ENCODE measurements at regions not wholly inside any gene's neighbourhood (a gene's known extent, or its start where the extent isn't known, plus 50 kb on each side); places are given as distances from the start of the nearest gene placed in this dataset.

GRCh38 chr12:92208613-92209121 is 63.0 kb upstream of the BTG1 start:
- H3K4me3 ChIP-seq (ENCODE audit: low read depth in 2 of 2, low read length in 2 of 2): peak overlapping the region; percentile 21 to 54
- peak; percentile 70; the same call in 1 of the 2 replicates for ATAC-seq
- DNase-seq (ENCODE audit: low read depth, low spot score): peak; percentile 39
- in situ Hi-C loops (cut with HindIII; ENCODE audit: low pct_unique_long_range_greater_than_20kb, low sequenced_read_pairs) (no loop called here), intact Hi-C loops (cut with micrococcal nuclease; ENCODE audit: unreplicated experiment) (no loop called here)
- H3K36me3 ChIP-seq (ENCODE audit: control insufficient read depth, insufficient read depth, low read length): no peaks in the 10 kb centered on the region
- H3K27ac ChIP-seq (ENCODE audit: low read length): no peak overlapping the region
- TF ChIP-seq TCF7L2 (IDR thresholded peaks at IDR 0.05; ENCODE audit: low read depth, low read length) (no peak), REST (IDR thresholded peaks at IDR 0.05; ENCODE audit: insufficient read depth in 1 of 2, low read depth in 2 of 2, low read length in 1 of 2) (no peak), CTCF (IDR thresholded peaks at IDR 0.05) (no peak), POLR2AphosphoS5 (IDR thresholded peaks at IDR 0.05; ENCODE audit: low read depth, low read length) (no peak), SIN3A (IDR thresholded peaks at IDR 0.05; ENCODE audit: borderline replicate concordance, insufficient read depth, low read depth, low read length) (no peak)
- no TSS peak for BruUV-seq (replicated peaks)
- no peaks in the 10 kb centered on the region for H3K4me1 ChIP-seq (ENCODE audit: control insufficient read depth, insufficient read depth, low read length)
- POLR2A ChIA-PET: no interaction called here
- CTCF ChIA-PET: no interaction called here
- H3K9me3 ChIP-seq (ENCODE audit: control insufficient read depth, insufficient read depth, low read depth, low read length): no peaks in the 10 kb centered on the region
- no peaks in the 10 kb centered on the region for H3K27me3 ChIP-seq (ENCODE audit: control insufficient read depth, insufficient read depth, low read length)

DNA sequence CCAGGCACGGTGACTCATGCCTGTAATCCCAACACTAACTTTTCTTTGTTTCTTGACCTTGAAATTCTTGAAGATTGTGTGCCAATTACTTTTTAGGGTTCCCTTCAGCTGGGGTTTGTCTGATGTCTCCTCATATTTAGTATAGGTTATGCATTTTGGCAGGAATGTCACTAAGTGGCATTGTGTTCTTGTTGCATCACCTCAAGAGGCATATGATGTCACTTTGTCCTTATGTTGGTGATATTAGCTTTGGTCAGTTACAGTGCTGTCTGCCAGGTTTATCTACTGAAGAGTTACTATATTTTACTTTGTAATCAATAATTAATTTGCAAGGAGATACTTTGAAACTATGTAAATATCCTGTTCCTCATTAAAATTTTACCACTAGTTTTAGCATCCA is 61.0 kb upstream of the BTG1 start:
- 0 out of 2 replicates have a peak, but pooled peaks cover 2% of the 10 kb centered on the region for H3K27me3 ChIP-seq (ENCODE audit: control insufficient read depth, insufficient read depth, low read length)
- no peak for ATAC-seq
- H3K4me1 ChIP-seq (ENCODE audit: control insufficient read depth, insufficient read depth, low read length): no peaks in the 10 kb centered on the region
- intact Hi-C loops (cut with micrococcal nuclease; ENCODE audit: unreplicated experiment) (no loop called here), in situ Hi-C loops (cut with HindIII; ENCODE audit: low pct_unique_long_range_greater_than_20kb, low sequenced_read_pairs) (no loop called here)
- H3K36me3 ChIP-seq (ENCODE audit: control insufficient read depth, insufficient read depth, low read length): no peaks in the 10 kb centered on the region
- ChIA-PET CTCF (no interaction called here), POLR2A (no interaction called here)
- BruUV-seq (replicated peaks): no TSS peak
- no peaks in the 10 kb centered on the region for H3K9me3 ChIP-seq (ENCODE audit: control insufficient read depth, insufficient read depth, low read depth, low read length)
- H3K27ac ChIP-seq (ENCODE audit: low read length): no peak overlapping the region
- no peak overlapping the region for H3K4me3 ChIP-seq (ENCODE audit: low read depth in 2 of 2, low read length in 2 of 2)
- no peak for TF ChIP-seq SIN3A (IDR thresholded peaks at IDR 0.05; ENCODE audit: borderline replicate concordance, insufficient read depth, low read depth, low read length)
- no peak for TF ChIP-seq CTCF (IDR thresholded peaks at IDR 0.05)
- TF ChIP-seq POLR2AphosphoS5 (IDR thresholded peaks at IDR 0.05; ENCODE audit: low read depth, low read length): no peak
- no peak for TF ChIP-seq TCF7L2 (IDR thresholded peaks at IDR 0.05; ENCODE audit: low read depth, low read length)
- TF ChIP-seq REST (IDR thresholded peaks at IDR 0.05; ENCODE audit: insufficient read depth in 1 of 2, low read depth in 2 of 2, low read length in 1 of 2): no peak
- DNase-seq (ENCODE audit: low read depth, low spot score): no peak
